Gastrocnemius medialis (tissue), 4 donors: ENCODE measurements at regions not wholly inside any gene's neighbourhood (a gene's known extent, or its start where the extent isn't known, plus 50 kb on each side); places are given as distances from the start of the nearest gene placed in this dataset.

Experiments used
- ATAC-seq, 2 donors: fragments of 150-250 bp; one replicate each; pipeline ENCODE4 v1.9.1; 2016
- DNase-seq, 2 donors: peaks; one replicate each; pipeline ENCODE4 v3.0.0-alpha.2; 2019
- H3K27ac ChIP-seq, 4 donors: fragments of 200-600 bp; sonication (generic); 1 replicate in 1 of 4; 2 replicates in 3 of 4; pipeline ENCODE4 v1.5.1; 2016 to 2018; ENCODE audit warnings: mild to moderate bottlenecking in 2 of 4, moderate library complexity in 1 of 4
- H3K27me3 ChIP-seq, 3 donors: fragments of 200-600 bp; sonication (generic) in 2 of 3; 1 replicate in 1 of 3; 2 replicates in 2 of 3; pipeline versions ENCODE4 v1.5.1 to v1.6.0; 2016 to 2019; ENCODE audit warnings: mild to moderate bottlenecking in 1 of 3, moderate library complexity in 1 of 3
- H3K36me3 ChIP-seq, 2 donors: fragments of 200-600 bp; sonication (generic) in 1 of 2; one replicate each; pipeline ENCODE4 v1.5.1; 2017 to 2018
- H3K4me1 ChIP-seq, 2 donors: fragments of 200-600 bp; sonication (generic) in 1 of 2; one replicate each; pipeline ENCODE4 v1.5.1; 2016 to 2017; ENCODE audit warnings: mild to moderate bottlenecking in 2 of 2
- H3K4me3 ChIP-seq, 4 donors: fragments of 200-600 bp; sonication (generic) in 3 of 4; 1 replicate in 1 of 4; 2 replicates in 3 of 4; pipeline ENCODE4 v1.5.1; 2016 to 2019; ENCODE audit warnings: mild to moderate bottlenecking in 2 of 4
- H3K9me3 ChIP-seq, 3 donors: fragments of 200-600 bp; sonication (generic) in 2 of 3; 1 replicate in 1 of 3; 2 replicates in 2 of 3; pipeline ENCODE4 v1.5.1; 2016 to 2019
- CTCF ChIP-seq, 5 experiments: fragments of 450-650 bp in 3 of 5; fragments of 200-600 bp in 2 of 5; sonication (generic) in 2 of 5; IDR thresholded peaks in 4 of 5; conservative IDR thresholded peaks in 1 of 5; 1 replicate in 4 of 5; 2 replicates in 1 of 5; pipeline ENCODE4 v1.5.1; 2016 to 2019; ENCODE audit warnings: antibody characterized with exemption in 5 of 5, mild to moderate bottlenecking in 3 of 5, moderate library complexity in 3 of 5
- POLR2A ChIP-seq, 2 donors: fragments of 450-650 bp; IDR thresholded peaks; one replicate each; pipeline ENCODE4 v1.6.1; 2017; ENCODE audit warnings: antibody characterized with exemption in 2 of 2, mild to moderate bottlenecking in 2 of 2, moderate library complexity in 2 of 2
- in situ Hi-C, 4 donors: fragments of 200-750 bp; cut with MboI; loops; one replicate each; pipeline versions ENCODE4 v1.15.0 to v1.8.0; 2017; ENCODE audit warnings: low sequenced_read_pairs in 4 of 4
- intact Hi-C: fragments of 100-400 bp; cut with DNase I; formaldehyde crosslinking; loops from one replicate; pipeline ENCODE4 v1.15.1; 2023; ENCODE audit warnings: low total_unique reads

GRCh38 chr17:72255481-72255880, 134.7 kb downstream of the SOX9 start:
- DNase-seq (no peak), ATAC-seq (no peak)
- in situ Hi-C loops = no loop called here
- TF ChIP-seq POLR2A (IDR thresholded peaks at IDR 0.05) (no peak), CTCF (IDR thresholded peaks at IDR 0.05 in 4 of 5, conservative IDR thresholded peaks at IDR 0.05 in 1 of 5) (no peak)
- H3K27me3 ChIP-seq = no peaks in the 10 kb centered on the region
- intact Hi-C loops = no loop called here
- no peaks in the 10 kb centered on the region for H3K9me3 ChIP-seq
- no peaks in the 10 kb centered on the region for H3K4me1 ChIP-seq
- H3K4me3 ChIP-seq = no peak overlapping the region
- no peaks in the 10 kb centered on the region for H3K36me3 ChIP-seq
- no peak overlapping the region for H3K27ac ChIP-seq

DNA sequence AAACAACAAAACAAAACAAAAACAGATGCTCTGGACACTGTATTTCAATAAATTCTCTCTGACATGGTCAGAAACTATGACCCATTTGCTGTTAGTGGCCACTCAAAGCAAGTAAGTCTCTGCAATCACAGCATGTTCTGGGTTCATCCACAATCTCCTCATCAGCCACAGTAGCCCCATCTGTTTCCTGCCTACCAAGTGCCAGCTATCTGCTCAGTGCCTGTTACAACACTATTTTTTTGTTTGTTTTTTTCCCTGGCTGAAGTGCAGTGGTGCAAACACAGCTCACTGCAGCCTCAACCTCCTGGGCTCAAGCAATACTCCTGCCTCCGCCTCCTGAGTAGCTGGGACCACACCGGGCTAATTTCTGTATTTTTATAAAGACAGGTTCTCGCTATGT, 137.9 kb downstream of the SOX9 start:
- Histone ChIP-seq H3K27ac (no peak overlapping the region), H3K36me3 (no peaks in the 10 kb centered on the region), H3K4me1 (no peaks in the 10 kb centered on the region), H3K27me3 (no peaks in the 10 kb centered on the region), H3K4me3 (no peak overlapping the region), H3K9me3 (no peaks in the 10 kb centered on the region)
- intact Hi-C loops (no loop called here), in situ Hi-C loops (no loop called here)
- no peak for DNase-seq
- ATAC-seq = no peak
- no peak for TF ChIP-seq CTCF (IDR thresholded peaks at IDR 0.05 in 4 of 5, conservative IDR thresholded peaks at IDR 0.05 in 1 of 5)

GRCh38 chr17:72259922-72260321, 139.1 kb downstream of the SOX9 start:
- no peak for ATAC-seq

GRCh38 chr17:72262766-72263165, 141.9 kb downstream of the SOX9 start:
- no peaks in the 10 kb centered on the region for H3K27me3 ChIP-seq
- H3K9me3 ChIP-seq = no peaks in the 10 kb centered on the region
- H3K27ac ChIP-seq = no peak overlapping the region
- H3K36me3 ChIP-seq = no peaks in the 10 kb centered on the region
- TF ChIP-seq POLR2A (IDR thresholded peaks at IDR 0.05) = no peak
- TF ChIP-seq CTCF (IDR thresholded peaks at IDR 0.05 in 4 of 5, conservative IDR thresholded peaks at IDR 0.05 in 1 of 5) = no peak
- intact Hi-C loops (no loop called here), in situ Hi-C loops (no loop called here)
- no peaks in the 10 kb centered on the region for H3K4me1 ChIP-seq
- no peak for DNase-seq
- ATAC-seq = no peak
- no peak overlapping the region for H3K4me3 ChIP-seq

More at GRCh38 chr17:72259922-72260321, 139.1 kb downstream of the SOX9 start:
- Histone ChIP-seq H3K36me3 (no peaks in the 10 kb centered on the region), H3K27ac (no peak overlapping the region), H3K4me1 (no peaks in the 10 kb centered on the region), H3K4me3 (no peak overlapping the region), H3K9me3 (no peaks in the 10 kb centered on the region), H3K27me3 (no peaks in the 10 kb centered on the region)
- no peak for DNase-seq
- no peak for TF ChIP-seq POLR2A (IDR thresholded peaks at IDR 0.05)
- TF ChIP-seq CTCF (IDR thresholded peaks at IDR 0.05 in 4 of 5, conservative IDR thresholded peaks at IDR 0.05 in 1 of 5) = no peak
- in situ Hi-C loops (no loop called here), intact Hi-C loops (no loop called here)

- H3K4me3 ChIP-seq = no peak overlapping the region
- in situ Hi-C loops (no loop called here), intact Hi-C loops (no loop called here)
- H3K27ac ChIP-seq = no peak overlapping the region
- no peak for ATAC-seq
- H3K27me3 ChIP-seq = no peaks in the 10 kb centered on the region
- no peak for DNase-seq
- TF ChIP-seq CTCF (IDR thresholded peaks at IDR 0.05 in 4 of 5, conservative IDR thresholded peaks at IDR 0.05 in 1 of 5) (no peak), POLR2A (IDR thresholded peaks at IDR 0.05) (no peak)
- H3K36me3 ChIP-seq = no peaks in the 10 kb centered on the region
- no peaks in the 10 kb centered on the region for H3K4me1 ChIP-seq
- H3K9me3 ChIP-seq = no peaks in the 10 kb centered on the region
Measured at GRCh38 chr17:72264682-72265405, 144.0 kb downstream of the SOX9 start.
